ENCODE measurements at regions not wholly inside any gene's neighbourhood (a gene's known extent, or its start where the extent isn't known, plus 50 kb on each side); places are given as distances from the start of the nearest gene placed in this dataset.

DNA sequence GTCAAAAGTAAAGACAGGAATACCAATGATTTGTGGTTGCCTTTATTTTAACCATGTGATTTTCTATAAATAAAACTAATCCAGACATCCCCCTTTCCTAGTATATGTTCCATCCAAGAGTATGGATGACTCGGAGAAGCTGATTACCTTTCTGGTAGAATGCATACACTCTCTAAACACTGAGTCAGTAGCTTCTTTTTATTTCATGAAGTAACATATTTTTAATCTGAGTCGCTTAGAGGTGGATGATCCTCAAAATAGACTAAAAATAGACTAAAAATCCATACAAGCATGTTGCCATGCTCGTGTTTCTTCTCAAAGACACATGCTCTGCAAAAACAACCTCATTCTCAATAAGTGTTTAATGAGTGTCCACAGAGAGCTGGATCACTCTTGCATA lies 263.7 kb downstream of the COL12A1 start:
- no peak for TF ChIP-seq POLR2A (conservative IDR thresholded peaks at IDR 0.05)
- TF ChIP-seq POLR2AphosphoS5 (IDR thresholded peaks at IDR 0.05; ENCODE audit: control insufficient read depth, insufficient read depth, low read depth, low read length): no peak
- no peak for TF ChIP-seq PTBP1 (IDR thresholded peaks at IDR 0.05; ENCODE audit: low read depth, low read length)

Measured in K562 (cell line).